ENCODE measurements at regions not wholly inside any gene's neighbourhood (a gene's known extent, or its start where the extent isn't known, plus 50 kb on each side); places are given as distances from the start of the nearest gene placed in this dataset.
"Not testable (repeated sequence)": the region's sequence is repeated elsewhere in the genome, so short reads cannot be mapped to it uniquely, and the experiment has no call there.

DNA sequence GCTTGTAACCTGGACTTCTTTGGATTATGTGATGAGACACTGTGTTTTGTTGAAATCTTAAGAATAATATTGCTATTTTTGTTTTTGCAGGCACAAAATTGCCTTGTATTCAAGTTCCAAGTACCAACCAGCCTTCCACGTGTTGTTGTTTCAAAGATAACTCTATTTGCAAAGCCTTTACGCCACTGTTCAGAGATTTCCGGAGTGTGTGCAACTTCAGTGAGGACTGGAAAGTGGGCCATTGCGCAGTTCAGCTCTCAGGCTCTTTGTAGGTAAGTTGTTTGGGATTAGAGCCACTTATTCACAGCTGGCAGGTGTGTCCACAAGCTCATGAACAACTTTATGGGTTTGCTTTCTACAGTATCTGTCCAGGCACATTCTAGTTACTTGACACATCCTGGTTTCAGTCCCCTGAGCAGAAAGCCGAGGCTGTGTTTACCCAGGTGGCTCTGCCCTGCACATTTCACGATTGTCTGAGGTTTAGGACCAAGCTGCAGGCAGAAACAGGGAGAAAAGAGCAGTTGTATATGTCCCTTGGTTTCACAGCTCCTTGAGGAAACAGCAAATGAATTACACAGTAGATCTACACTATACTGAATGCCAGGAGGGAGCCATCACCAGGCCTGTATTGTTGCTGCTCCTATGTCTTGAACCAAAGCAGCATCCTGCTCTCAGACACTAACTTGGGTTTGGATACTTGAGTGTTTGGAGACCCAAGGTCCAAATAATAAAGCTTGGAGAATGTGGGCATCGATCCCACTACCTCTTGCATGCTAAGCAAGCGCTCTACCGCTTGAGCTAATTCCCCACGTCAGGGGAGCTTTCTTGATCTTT, 136.1 kb upstream of the ZNF322 start:
- TF ChIP-seq, protein P1, sequence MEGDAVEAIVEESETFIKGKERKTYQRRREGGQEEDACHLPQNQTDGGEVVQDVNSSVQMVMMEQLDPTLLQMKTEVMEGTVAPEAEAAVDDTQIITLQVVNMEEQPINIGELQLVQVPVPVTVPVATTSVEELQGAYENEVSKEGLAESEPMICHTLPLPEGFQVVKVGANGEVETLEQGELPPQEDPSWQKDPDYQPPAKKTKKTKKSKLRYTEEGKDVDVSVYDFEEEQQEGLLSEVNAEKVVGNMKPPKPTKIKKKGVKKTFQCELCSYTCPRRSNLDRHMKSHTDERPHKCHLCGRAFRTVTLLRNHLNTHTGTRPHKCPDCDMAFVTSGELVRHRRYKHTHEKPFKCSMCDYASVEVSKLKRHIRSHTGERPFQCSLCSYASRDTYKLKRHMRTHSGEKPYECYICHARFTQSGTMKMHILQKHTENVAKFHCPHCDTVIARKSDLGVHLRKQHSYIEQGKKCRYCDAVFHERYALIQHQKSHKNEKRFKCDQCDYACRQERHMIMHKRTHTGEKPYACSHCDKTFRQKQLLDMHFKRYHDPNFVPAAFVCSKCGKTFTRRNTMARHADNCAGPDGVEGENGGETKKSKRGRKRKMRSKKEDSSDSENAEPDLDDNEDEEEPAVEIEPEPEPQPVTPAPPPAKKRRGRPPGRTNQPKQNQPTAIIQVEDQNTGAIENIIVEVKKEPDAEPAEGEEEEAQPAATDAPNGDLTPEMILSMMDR (IDR thresholded peaks at IDR 0.05; ENCODE audit: poor library complexity, severe bottlenecking), result not testable (repeated sequence)
- TF ChIP-seq POLR2AphosphoS5 (IDR thresholded peaks at IDR 0.05); REST (IDR thresholded peaks at IDR 0.05; ENCODE audit: borderline replicate concordance); EZH2 (IDR thresholded peaks at IDR 0.05; ENCODE audit: borderline replicate concordance, insufficient read depth, low read length, poor library complexity, severe bottlenecking): not testable (repeated sequence)
